ENCODE measurements at regions not wholly inside any gene's neighbourhood (a gene's known extent, or its start where the extent isn't known, plus 50 kb on each side); places are given as distances from the start of the nearest gene placed in this dataset.

DNA sequence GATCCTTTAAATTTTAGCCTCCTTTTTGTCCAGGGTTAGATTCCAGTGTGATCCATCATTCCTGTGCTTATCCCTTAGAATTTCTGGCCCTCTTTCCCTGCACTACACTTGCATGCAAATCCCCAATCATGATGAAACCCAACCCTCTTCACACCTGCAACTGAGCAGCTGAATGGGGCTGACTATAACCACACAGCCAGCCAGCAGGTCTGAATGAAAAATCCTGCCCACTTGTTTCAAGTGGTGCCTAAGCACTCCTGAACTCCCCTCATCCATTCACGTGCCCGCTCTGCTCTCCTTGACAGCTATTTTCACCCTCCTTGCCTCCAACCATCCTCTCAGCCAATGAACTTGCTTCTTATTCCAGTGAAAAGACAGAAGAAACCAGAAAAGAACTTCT, 80.5 kb upstream of the AFF3 start:
- no peaks in the 10 kb centered on the region for H3K36me3 ChIP-seq (ENCODE audit: control insufficient read depth in 3 of 3, insufficient read depth in 2 of 3, low read depth in 1 of 3, low read length in 3 of 3)
- no peak overlapping the region for H3K27ac ChIP-seq (ENCODE audit: low read depth in 1 of 3, low read length in 2 of 3)
- no peak overlapping the region for H3K4me3 ChIP-seq (ENCODE audit: low read depth in 1 of 3, low read length in 3 of 3)
- peaks cover 0 to 4% (median 0%) of the 10 kb centered on the region in 3 donors for H3K27me3 ChIP-seq (ENCODE audit: control insufficient read depth in 3 of 3, insufficient read depth in 3 of 3, low read length in 3 of 3)
- H3K4me1 ChIP-seq (ENCODE audit: control insufficient read depth in 3 of 3, insufficient read depth in 2 of 3, low read depth in 1 of 3, low read length in 2 of 3) = no peaks in the 10 kb centered on the region
- H3K9me3 ChIP-seq (ENCODE audit: control insufficient read depth in 2 of 2, insufficient read depth in 1 of 2, low read depth in 1 of 2, low read length in 1 of 2) = peaks cover 0 to 4% of the 10 kb centered on the region in 2 donors
- DNase-seq = no peak
- FAIRE-seq = no peak
- 92 to 95% (median 93%) methylated on average over 2 of the region's 2 CpGs for WGBS, 3 donors

DNA sequence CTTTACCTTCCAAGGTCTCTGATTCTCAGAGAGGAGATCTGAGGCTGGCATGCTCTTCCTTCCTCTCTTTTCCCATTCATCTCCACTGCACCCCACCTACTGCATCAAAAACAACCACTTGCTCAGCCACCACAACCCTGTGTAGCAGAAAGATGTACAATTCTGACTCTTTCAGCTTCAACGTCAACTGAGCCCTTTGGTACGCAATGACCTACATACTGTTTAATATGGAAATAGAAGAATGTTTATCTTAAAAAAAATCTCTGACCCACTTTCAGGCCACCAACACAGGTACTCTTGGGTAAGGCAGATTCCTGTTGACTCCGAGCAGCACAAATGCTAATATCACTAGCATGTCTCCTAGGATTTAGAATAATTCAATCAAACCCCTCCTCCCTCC, 76.2 kb upstream of the AFF3 start:
- Histone ChIP-seq H3K36me3 (ENCODE audit: control insufficient read depth in 3 of 3, insufficient read depth in 2 of 3, low read depth in 1 of 3, low read length in 3 of 3) (no peaks in the 10 kb centered on the region), H3K9me3 (ENCODE audit: control insufficient read depth in 2 of 2, insufficient read depth in 1 of 2, low read depth in 1 of 2, low read length in 1 of 2) (peaks cover 0 to 11% of the 10 kb centered on the region in 2 donors), H3K4me1 (ENCODE audit: control insufficient read depth in 3 of 3, insufficient read depth in 2 of 3, low read depth in 1 of 3, low read length in 2 of 3) (peaks cover 6 to 13% (median 11%) of the 10 kb centered on the region in 3 donors), H3K27me3 (ENCODE audit: control insufficient read depth in 3 of 3, insufficient read depth in 3 of 3, low read length in 3 of 3) (no peaks in the 10 kb centered on the region), H3K4me3 (ENCODE audit: low read depth in 1 of 3, low read length in 3 of 3) (no peak overlapping the region), H3K27ac (ENCODE audit: low read depth in 1 of 3, low read length in 2 of 3) (peak overlapping the region in 1 of 3 donors; percentile 49)
- 90 to 94% (median 92%) methylated on average over 3 of the region's 3 CpGs for WGBS, 3 donors
- FAIRE-seq (no peak), DNase-seq (no peak)

GRCh38 chr2:100217323-100217722, 74.9 kb upstream of the AFF3 start:
- Histone ChIP-seq H3K36me3 (ENCODE audit: control insufficient read depth in 3 of 3, insufficient read depth in 2 of 3, low read depth in 1 of 3, low read length in 3 of 3) (no peaks in the 10 kb centered on the region), H3K27ac (ENCODE audit: low read depth in 1 of 3, low read length in 2 of 3) (no peak overlapping the region), H3K27me3 (ENCODE audit: control insufficient read depth in 3 of 3, insufficient read depth in 3 of 3, low read length in 3 of 3) (no peaks in the 10 kb centered on the region), H3K9me3 (ENCODE audit: control insufficient read depth in 2 of 2, insufficient read depth in 1 of 2, low read depth in 1 of 2, low read length in 1 of 2) (peaks cover 0 to 11% of the 10 kb centered on the region in 2 donors), H3K4me3 (ENCODE audit: low read depth in 1 of 3, low read length in 3 of 3) (no peak overlapping the region), H3K4me1 (ENCODE audit: control insufficient read depth in 3 of 3, insufficient read depth in 2 of 3, low read depth in 1 of 3, low read length in 2 of 3) (peaks cover 11 to 15% (median 13%) of the 10 kb centered on the region in 3 donors)
- 96 to 98% (median 96%) methylated on average over 6 of the region's 6 CpGs for WGBS, 3 donors
- DNase-seq (no peak), FAIRE-seq (no peak)

DNA sequence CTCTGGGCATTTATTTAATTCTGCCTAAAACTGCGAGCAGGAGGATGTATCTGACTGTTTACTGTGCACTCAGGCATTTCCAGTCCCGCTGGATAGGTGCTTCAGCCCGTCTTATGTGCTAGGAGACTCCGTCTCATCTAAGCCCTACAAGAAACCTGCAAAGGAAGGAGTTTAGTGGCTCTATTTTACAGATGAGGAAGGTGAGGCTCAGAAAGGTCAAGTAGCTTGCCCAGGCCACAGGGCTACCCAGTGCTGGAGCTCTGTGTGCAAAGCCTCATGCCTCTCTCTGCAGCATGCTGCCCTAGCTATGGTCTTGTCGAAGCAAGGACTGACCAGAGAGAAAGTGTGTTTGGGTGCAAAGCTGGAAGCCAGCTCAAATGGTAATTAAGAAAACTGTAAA, 73.6 kb upstream of the AFF3 start:
- Histone ChIP-seq H3K9me3 (ENCODE audit: control insufficient read depth in 2 of 2, insufficient read depth in 1 of 2, low read depth in 1 of 2, low read length in 1 of 2) (peaks cover 0 to 7% of the 10 kb centered on the region in 2 donors), H3K4me1 (ENCODE audit: control insufficient read depth in 3 of 3, insufficient read depth in 2 of 3, low read depth in 1 of 3, low read length in 2 of 3) (peaks cover 11 to 15% (median 13%) of the 10 kb centered on the region in 3 donors), H3K27me3 (ENCODE audit: control insufficient read depth in 3 of 3, insufficient read depth in 3 of 3, low read length in 3 of 3) (no peaks in the 10 kb centered on the region), H3K4me3 (ENCODE audit: low read depth in 1 of 3, low read length in 3 of 3) (no peak overlapping the region), H3K27ac (ENCODE audit: low read depth in 1 of 3, low read length in 2 of 3) (no peak overlapping the region), H3K36me3 (ENCODE audit: control insufficient read depth in 3 of 3, insufficient read depth in 2 of 3, low read depth in 1 of 3, low read length in 3 of 3) (no peaks in the 10 kb centered on the region)
- DNase-seq (no peak), FAIRE-seq (no peak)
- 90 to 93% (median 91%) methylated on average over 5 of the region's 5 CpGs for WGBS, 3 donors

GRCh38 chr2:100215371-100215770, 73.0 kb upstream of the AFF3 start:
- peaks cover 0 to 7% of the 10 kb centered on the region in 2 donors for H3K9me3 ChIP-seq (ENCODE audit: control insufficient read depth in 2 of 2, insufficient read depth in 1 of 2, low read depth in 1 of 2, low read length in 1 of 2)
- no peaks in the 10 kb centered on the region for H3K27me3 ChIP-seq (ENCODE audit: control insufficient read depth in 3 of 3, insufficient read depth in 3 of 3, low read length in 3 of 3)
- DNase-seq (no peak), FAIRE-seq (no peak)
- H3K4me3 ChIP-seq (ENCODE audit: low read depth in 1 of 3, low read length in 3 of 3) = no peak overlapping the region
- no peak overlapping the region for H3K27ac ChIP-seq (ENCODE audit: low read depth in 1 of 3, low read length in 2 of 3)
- peaks cover 11 to 15% (median 13%) of the 10 kb centered on the region in 3 donors for H3K4me1 ChIP-seq (ENCODE audit: control insufficient read depth in 3 of 3, insufficient read depth in 2 of 3, low read depth in 1 of 3, low read length in 2 of 3)
- WGBS, 3 donors = 84 to 93% (median 90%) methylated on average over 6 of the region's 6 CpGs
- H3K36me3 ChIP-seq (ENCODE audit: control insufficient read depth in 3 of 3, insufficient read depth in 2 of 3, low read depth in 1 of 3, low read length in 3 of 3) = no peaks in the 10 kb centered on the region

DNA sequence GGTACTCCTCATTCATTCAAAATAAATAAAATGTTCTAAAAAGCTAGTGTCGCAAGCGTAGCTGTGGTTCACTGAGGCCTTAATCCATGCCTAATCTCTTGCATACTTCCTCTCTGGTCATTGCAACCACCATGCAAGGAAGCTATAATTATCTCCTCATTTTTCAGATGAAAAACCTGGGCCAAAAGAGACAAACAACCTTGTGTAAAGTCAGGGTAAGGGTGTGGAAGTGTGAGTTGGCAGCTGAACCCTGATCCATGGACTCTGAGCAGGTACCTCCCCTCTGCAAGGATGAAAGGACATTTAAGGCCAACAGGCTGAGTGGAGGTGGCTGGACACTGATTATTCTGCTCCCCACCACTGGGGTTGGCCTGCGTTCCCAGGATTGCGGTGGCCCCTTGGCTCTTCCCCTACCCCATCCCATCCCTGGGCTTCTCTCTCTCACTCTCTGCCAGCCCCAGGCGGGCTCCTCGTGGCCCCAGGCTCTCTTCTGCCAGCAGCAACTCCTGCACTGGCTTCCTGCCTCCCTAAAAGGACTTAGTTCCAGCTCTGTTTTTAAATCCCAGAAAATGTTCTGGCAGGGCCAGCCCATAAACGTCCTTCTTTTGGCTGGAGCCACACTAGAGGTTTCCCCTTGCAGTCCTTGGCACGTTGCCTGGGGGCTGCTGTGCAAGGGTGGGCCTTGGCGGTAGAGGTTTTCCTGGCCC, 72.0 kb upstream of the AFF3 start:
- DNase-seq = peak; percentile 74 to 93
- Histone ChIP-seq H3K36me3 (ENCODE audit: control insufficient read depth in 3 of 3, insufficient read depth in 2 of 3, low read depth in 1 of 3, low read length in 3 of 3) (no peaks in the 10 kb centered on the region), H3K27ac (ENCODE audit: low read depth in 1 of 3, low read length in 2 of 3) (peak overlapping the region; percentile 49 to 75 (median 67)), H3K4me3 (ENCODE audit: low read depth in 1 of 3, low read length in 3 of 3) (no peak overlapping the region), H3K9me3 (ENCODE audit: control insufficient read depth in 2 of 2, insufficient read depth in 1 of 2, low read depth in 1 of 2, low read length in 1 of 2) (peaks cover 0 to 7% of the 10 kb centered on the region in 2 donors), H3K4me1 (ENCODE audit: control insufficient read depth in 3 of 3, insufficient read depth in 2 of 3, low read depth in 1 of 3, low read length in 2 of 3) (peaks cover 11 to 15% (median 13%) of the 10 kb centered on the region in 3 donors), H3K27me3 (ENCODE audit: control insufficient read depth in 3 of 3, insufficient read depth in 3 of 3, low read length in 3 of 3) (no peaks in the 10 kb centered on the region)
- WGBS, 3 donors = 36 to 37% (median 37%) methylated on average over 9 of the region's 9 CpGs
- no peak for FAIRE-seq

GRCh38 chr2:100213595-100213994, 71.2 kb upstream of the AFF3 start:
- FAIRE-seq = no peak

GRCh38 chr2:100212850-100213249, 70.5 kb upstream of the AFF3 start:
- H3K36me3 ChIP-seq (ENCODE audit: control insufficient read depth in 3 of 3, insufficient read depth in 2 of 3, low read depth in 1 of 3, low read length in 3 of 3) = no peaks in the 10 kb centered on the region
- 60 to 78% (median 62%) methylated on average over 3 of the region's 3 CpGs for WGBS, 3 donors

More at GRCh38 chr2:100213595-100213994, 71.2 kb upstream of the AFF3 start:
- WGBS, 3 donors = 18 to 50% (median 44%) methylated on average over 3 of the region's 3 CpGs
- no peaks in the 10 kb centered on the region for H3K27me3 ChIP-seq (ENCODE audit: control insufficient read depth in 3 of 3, insufficient read depth in 3 of 3, low read length in 3 of 3)
- H3K27ac ChIP-seq (ENCODE audit: low read depth in 1 of 3, low read length in 2 of 3) = peak overlapping the region; percentile 49 to 75 (median 67)
- peak; percentile 34 to 85 for DNase-seq
- peaks cover 11 to 15% (median 13%) of the 10 kb centered on the region in 3 donors for H3K4me1 ChIP-seq (ENCODE audit: control insufficient read depth in 3 of 3, insufficient read depth in 2 of 3, low read depth in 1 of 3, low read length in 2 of 3)
- H3K4me3 ChIP-seq (ENCODE audit: low read depth in 1 of 3, low read length in 3 of 3) = no peak overlapping the region
- peaks cover 0 to 7% of the 10 kb centered on the region in 2 donors for H3K9me3 ChIP-seq (ENCODE audit: control insufficient read depth in 2 of 2, insufficient read depth in 1 of 2, low read depth in 1 of 2, low read length in 1 of 2)
- no peaks in the 10 kb centered on the region for H3K36me3 ChIP-seq (ENCODE audit: control insufficient read depth in 3 of 3, insufficient read depth in 2 of 3, low read depth in 1 of 3, low read length in 3 of 3)

More at GRCh38 chr2:100212850-100213249, 70.5 kb upstream of the AFF3 start:
- Histone ChIP-seq H3K4me1 (ENCODE audit: control insufficient read depth in 3 of 3, insufficient read depth in 2 of 3, low read depth in 1 of 3, low read length in 2 of 3) (peaks cover 11 to 15% (median 13%) of the 10 kb centered on the region in 3 donors), H3K27me3 (ENCODE audit: control insufficient read depth in 3 of 3, insufficient read depth in 3 of 3, low read length in 3 of 3) (no peaks in the 10 kb centered on the region), H3K9me3 (ENCODE audit: control insufficient read depth in 2 of 2, insufficient read depth in 1 of 2, low read depth in 1 of 2, low read length in 1 of 2) (peaks cover 0 to 7% of the 10 kb centered on the region in 2 donors), H3K27ac (ENCODE audit: low read depth in 1 of 3, low read length in 2 of 3) (no peak overlapping the region), H3K4me3 (ENCODE audit: low read depth in 1 of 3, low read length in 3 of 3) (no peak overlapping the region)
- DNase-seq (peak in 1 of 2 donors; percentile 27), FAIRE-seq (no peak)
